ENCODE measurements at regions not wholly inside any gene's neighbourhood (a gene's known extent, or its start where the extent isn't known, plus 50 kb on each side); places are given as distances from the start of the nearest gene placed in this dataset.
A peak's percentile ranks its signal among the peaks of the same experiment; 100 is the strongest.

DNA sequence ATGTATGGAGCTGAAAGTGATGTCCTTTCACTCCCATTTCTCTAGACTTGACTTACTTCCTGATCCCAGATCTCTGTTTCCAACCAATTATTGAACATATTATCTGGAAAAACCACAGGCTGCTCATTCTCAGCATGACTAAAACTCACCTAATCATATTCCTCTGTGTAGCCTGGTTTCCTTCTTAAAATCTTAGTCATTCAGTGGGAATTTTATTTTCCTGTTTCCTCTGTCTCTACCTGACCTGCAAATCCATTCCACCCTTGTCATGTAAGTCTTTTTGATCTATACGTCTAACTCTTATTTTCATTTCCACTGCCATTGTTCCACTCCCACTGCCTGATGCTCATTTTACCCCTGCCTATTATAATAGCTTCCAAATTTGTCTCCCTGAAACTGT lies 67.9 kb upstream of the APOBEC4 start:
- no peak for ATAC-seq (ENCODE audit: low FRiP score)
- WGBS, 2 donors: 75 to 88% methylated on average over 1 of the region's 1 CpG

DNA sequence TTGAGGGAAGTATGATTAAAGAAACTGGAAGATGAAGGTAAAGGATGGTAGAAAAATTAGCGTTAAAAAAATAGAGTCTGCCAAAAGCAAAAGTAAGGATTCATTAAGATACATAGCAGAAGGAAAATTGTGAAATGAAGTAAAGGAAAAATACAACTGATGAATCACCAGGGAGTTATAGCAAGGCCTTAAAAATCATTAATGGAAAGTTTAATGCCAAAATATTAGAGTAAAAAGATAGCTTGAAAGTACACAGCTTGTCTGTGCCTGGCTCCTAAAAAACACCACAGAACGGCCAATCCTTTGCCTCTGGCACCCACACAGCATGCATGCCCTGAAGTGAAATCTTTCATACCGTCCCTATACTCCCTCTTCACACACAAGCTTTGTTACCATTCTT lies 66.9 kb upstream of the APOBEC4 start:
- Histone ChIP-seq H3K36me3 (ENCODE audit: control insufficient read depth in 1 of 2, insufficient read depth in 2 of 2, low read length in 1 of 2) (no peaks in the 10 kb centered on the region), H3K27me3 (ENCODE audit: control insufficient read depth in 1 of 2, insufficient read depth in 2 of 2, low read length in 1 of 2) (no peaks in the 10 kb centered on the region), H3K4me1 (ENCODE audit: control insufficient read depth in 1 of 2, insufficient read depth in 2 of 2, low read length in 2 of 2) (no peaks in the 10 kb centered on the region), H3K4me3 (ENCODE audit: low read length in 2 of 2) (no peak overlapping the region), H3K9me3 (ENCODE audit: control insufficient read depth, low read length) (no peaks in the 10 kb centered on the region), H3K27ac (ENCODE audit: low read depth in 1 of 2, low read length in 2 of 2) (no peak overlapping the region)
- DNase-seq (no peak), ATAC-seq (ENCODE audit: low FRiP score) (no peak)
- intact Hi-C loops (cut with DNase I): no loop called here
- WGBS, 2 donors: 71 to 77% methylated on average over 3 of the region's 3 CpGs

More for the DNA sequence above, 67.9 kb upstream of the APOBEC4 start:
- intact Hi-C loops (cut with DNase I): no loop called here
- Histone ChIP-seq H3K9me3 (ENCODE audit: control insufficient read depth, low read length) (no peaks in the 10 kb centered on the region), H3K4me3 (ENCODE audit: low read length in 2 of 2) (no peak overlapping the region), H3K27me3 (ENCODE audit: control insufficient read depth in 1 of 2, insufficient read depth in 2 of 2, low read length in 1 of 2) (no peaks in the 10 kb centered on the region), H3K36me3 (ENCODE audit: control insufficient read depth in 1 of 2, insufficient read depth in 2 of 2, low read length in 1 of 2) (no peaks in the 10 kb centered on the region), H3K27ac (ENCODE audit: low read depth in 1 of 2, low read length in 2 of 2) (no peak overlapping the region), H3K4me1 (ENCODE audit: control insufficient read depth in 1 of 2, insufficient read depth in 2 of 2, low read length in 2 of 2) (no peaks in the 10 kb centered on the region)
- no peak for DNase-seq

DNA sequence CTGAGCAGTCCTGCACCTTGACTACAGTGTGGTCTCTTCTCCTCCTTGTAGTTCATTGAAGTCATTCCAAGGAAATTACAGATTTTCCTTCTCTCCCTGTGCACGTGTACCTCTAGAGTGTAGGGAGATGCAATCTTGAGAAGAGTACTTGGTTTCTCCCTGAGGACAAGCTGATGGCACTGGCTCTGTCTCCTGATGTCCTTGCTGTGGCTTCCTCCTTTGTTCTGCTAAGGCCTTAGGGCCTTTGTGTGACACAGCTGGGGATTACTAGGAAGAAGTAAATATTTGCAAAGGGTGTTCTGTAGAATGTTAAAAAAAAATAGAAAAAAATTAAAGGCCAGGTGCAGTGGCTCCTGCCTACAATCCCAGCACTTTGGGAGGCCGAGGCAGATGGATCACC lies 66.2 kb upstream of the APOBEC4 start:
- 84 to 85% methylated on average over 2 of the region's 2 CpGs for WGBS, 2 donors
- no peaks in the 10 kb centered on the region for H3K27me3 ChIP-seq (ENCODE audit: control insufficient read depth in 1 of 2, insufficient read depth in 2 of 2, low read length in 1 of 2)
- no peak for ATAC-seq (ENCODE audit: low FRiP score)
- intact Hi-C loops (cut with DNase I): no loop called here
- no peaks in the 10 kb centered on the region for H3K9me3 ChIP-seq (ENCODE audit: control insufficient read depth, low read length)
- H3K36me3 ChIP-seq (ENCODE audit: control insufficient read depth in 1 of 2, insufficient read depth in 2 of 2, low read length in 1 of 2): no peaks in the 10 kb centered on the region
- H3K27ac ChIP-seq (ENCODE audit: low read depth in 1 of 2, low read length in 2 of 2): no peak overlapping the region
- H3K4me1 ChIP-seq (ENCODE audit: control insufficient read depth in 1 of 2, insufficient read depth in 2 of 2, low read length in 2 of 2): no peaks in the 10 kb centered on the region
- DNase-seq: no peak
- H3K4me3 ChIP-seq (ENCODE audit: low read length in 2 of 2): no peak overlapping the region

DNA sequence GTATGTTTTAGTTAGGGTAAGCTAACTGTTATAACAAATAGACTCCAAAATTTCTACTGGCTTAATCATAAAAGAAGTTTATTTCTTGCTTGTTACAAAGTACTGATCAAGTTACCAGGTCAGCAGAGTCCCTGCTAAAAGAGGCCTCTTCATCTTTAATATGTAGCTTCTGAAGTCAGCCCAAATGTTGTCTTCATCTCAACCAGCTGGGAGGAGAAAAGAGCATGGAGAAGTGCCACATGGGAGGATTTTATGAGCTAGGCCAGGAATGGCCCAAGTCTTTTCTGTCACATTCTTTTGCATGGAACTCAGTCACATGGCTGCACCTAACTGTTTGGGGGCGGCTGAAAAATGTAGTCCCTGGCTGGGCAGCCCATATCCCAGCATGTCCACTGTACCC lies 63.2 kb upstream of the APOBEC4 start:
- no peaks in the 10 kb centered on the region for H3K4me1 ChIP-seq (ENCODE audit: control insufficient read depth in 1 of 2, insufficient read depth in 2 of 2, low read length in 2 of 2)
- ATAC-seq (ENCODE audit: low FRiP score): no peak

DNA sequence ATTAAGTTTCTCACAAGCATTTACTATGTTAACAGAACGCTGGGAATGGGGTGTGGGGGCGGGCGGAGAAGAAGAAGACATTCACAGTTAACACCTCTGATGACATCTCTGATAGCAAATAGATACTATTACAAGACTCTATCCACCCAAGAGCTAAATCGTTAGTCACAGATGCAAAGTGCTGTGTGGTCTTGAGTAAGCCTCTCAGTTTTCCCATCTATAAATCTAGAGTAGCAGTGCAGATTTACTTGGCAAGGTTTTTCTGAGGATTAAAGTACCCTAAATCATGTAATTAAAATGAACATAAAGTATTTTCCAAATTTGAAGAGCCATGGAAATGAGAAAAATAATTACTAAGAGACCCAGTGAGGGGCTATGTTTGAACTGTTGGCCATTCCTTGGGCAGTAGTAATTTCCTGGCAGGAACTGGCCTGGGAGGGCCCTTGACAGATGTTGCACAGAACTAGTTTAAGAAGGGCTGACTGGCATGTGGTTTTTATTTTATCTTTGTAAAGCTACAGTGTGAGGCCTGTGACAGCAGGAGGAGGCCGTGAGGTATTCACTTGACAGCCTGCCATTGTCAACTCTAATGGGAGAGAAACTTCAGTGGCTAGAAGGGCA lies 58.7 kb upstream of the APOBEC4 start:
- ATAC-seq (ENCODE audit: low FRiP score) (peak; percentile 11), DNase-seq (no peak)
- Histone ChIP-seq H3K9me3 (ENCODE audit: control insufficient read depth, low read length) (no peaks in the 10 kb centered on the region), H3K27ac (ENCODE audit: low read depth in 1 of 2, low read length in 2 of 2) (no peak overlapping the region), H3K4me1 (ENCODE audit: control insufficient read depth in 1 of 2, insufficient read depth in 2 of 2, low read length in 2 of 2) (no peaks in the 10 kb centered on the region), H3K4me3 (ENCODE audit: low read length in 2 of 2) (no peak overlapping the region), H3K27me3 (ENCODE audit: control insufficient read depth in 1 of 2, insufficient read depth in 2 of 2, low read length in 1 of 2) (no peaks in the 10 kb centered on the region), H3K36me3 (ENCODE audit: control insufficient read depth in 1 of 2, insufficient read depth in 2 of 2, low read length in 1 of 2) (no peaks in the 10 kb centered on the region)
- WGBS, 2 donors: 79 to 82% methylated on average over 5 of the region's 5 CpGs
- intact Hi-C loops (cut with DNase I): no loop called here

More for the DNA sequence above, 63.2 kb upstream of the APOBEC4 start:
- intact Hi-C loops (cut with DNase I): no loop called here
- H3K27ac ChIP-seq (ENCODE audit: low read depth in 1 of 2, low read length in 2 of 2): no peak overlapping the region
- DNase-seq: no peak
- H3K36me3 ChIP-seq (ENCODE audit: control insufficient read depth in 1 of 2, insufficient read depth in 2 of 2, low read length in 1 of 2): no peaks in the 10 kb centered on the region
- H3K4me3 ChIP-seq (ENCODE audit: low read length in 2 of 2): no peak overlapping the region
- no peaks in the 10 kb centered on the region for H3K27me3 ChIP-seq (ENCODE audit: control insufficient read depth in 1 of 2, insufficient read depth in 2 of 2, low read length in 1 of 2)
- H3K9me3 ChIP-seq (ENCODE audit: control insufficient read depth, low read length): no peaks in the 10 kb centered on the region
- WGBS, 2 donors: 47 to 65% methylated on average over 1 of the region's 1 CpG

DNA sequence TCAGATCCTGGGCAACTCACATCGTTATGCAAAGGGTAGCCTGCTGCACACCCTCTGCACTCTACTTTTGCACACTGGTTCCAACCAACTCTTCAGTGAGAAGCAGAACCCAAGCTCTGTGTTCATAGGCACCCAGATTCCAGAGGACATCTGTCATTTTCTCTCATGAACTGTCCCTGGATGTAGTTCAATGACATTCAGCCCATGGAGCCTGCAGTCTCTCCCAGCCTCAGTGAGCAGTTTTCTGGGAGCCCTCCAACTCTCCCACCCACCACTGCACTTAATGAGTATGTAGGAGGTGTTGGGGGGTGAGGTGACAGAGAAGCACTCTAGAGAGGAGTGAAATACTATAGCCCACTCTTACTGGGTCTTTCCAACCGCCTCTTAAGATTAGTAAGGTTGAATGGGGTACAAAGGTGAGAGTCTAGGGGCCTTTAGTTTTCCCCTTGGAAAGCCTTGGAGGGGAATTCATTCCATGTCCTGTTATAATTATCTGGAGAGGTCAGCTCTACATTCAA lies 58.1 kb upstream of the APOBEC4 start:
- no peaks in the 10 kb centered on the region for H3K36me3 ChIP-seq (ENCODE audit: control insufficient read depth in 1 of 2, insufficient read depth in 2 of 2, low read length in 1 of 2)
- no peaks in the 10 kb centered on the region for H3K27me3 ChIP-seq (ENCODE audit: control insufficient read depth in 1 of 2, insufficient read depth in 2 of 2, low read length in 1 of 2)
- no peaks in the 10 kb centered on the region for H3K4me1 ChIP-seq (ENCODE audit: control insufficient read depth in 1 of 2, insufficient read depth in 2 of 2, low read length in 2 of 2)
- intact Hi-C loops (cut with DNase I): no loop called here
- no peaks in the 10 kb centered on the region for H3K9me3 ChIP-seq (ENCODE audit: control insufficient read depth, low read length)
- no peak overlapping the region for H3K27ac ChIP-seq (ENCODE audit: low read depth in 1 of 2, low read length in 2 of 2)
- no peak overlapping the region for H3K4me3 ChIP-seq (ENCODE audit: low read length in 2 of 2)
- 96% methylated on average over 2 of the region's 2 CpGs for WGBS, 2 donors
- no peak for ATAC-seq (ENCODE audit: low FRiP score)
- no peak for DNase-seq

DNA sequence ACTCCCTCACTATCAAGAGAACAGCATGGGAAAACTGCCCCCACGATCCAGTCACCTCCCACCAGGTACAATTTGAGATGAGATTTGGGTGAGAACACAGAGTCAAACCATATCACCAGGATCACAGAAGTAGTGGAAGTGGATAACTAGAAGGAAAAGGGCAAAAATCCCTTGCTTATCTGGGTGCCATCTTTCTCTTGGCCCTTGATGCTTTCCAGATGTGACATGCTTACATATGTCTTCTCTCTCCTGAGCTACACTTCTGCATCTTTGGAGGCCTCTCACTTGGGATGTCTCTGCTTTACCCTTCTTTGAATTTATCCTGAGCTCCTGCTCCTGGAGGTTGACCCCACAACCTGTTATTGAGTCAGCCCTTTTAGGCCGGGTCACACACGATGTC lies 57.6 kb upstream of the APOBEC4 start:
- DNase-seq (no peak), ATAC-seq (ENCODE audit: low FRiP score) (no peak)
- Histone ChIP-seq H3K4me1 (ENCODE audit: control insufficient read depth in 1 of 2, insufficient read depth in 2 of 2, low read length in 2 of 2) (no peaks in the 10 kb centered on the region), H3K9me3 (ENCODE audit: control insufficient read depth, low read length) (no peaks in the 10 kb centered on the region), H3K27me3 (ENCODE audit: control insufficient read depth in 1 of 2, insufficient read depth in 2 of 2, low read length in 1 of 2) (no peaks in the 10 kb centered on the region), H3K36me3 (ENCODE audit: control insufficient read depth in 1 of 2, insufficient read depth in 2 of 2, low read length in 1 of 2) (no peaks in the 10 kb centered on the region), H3K27ac (ENCODE audit: low read depth in 1 of 2, low read length in 2 of 2) (no peak overlapping the region), H3K4me3 (ENCODE audit: low read length in 2 of 2) (no peak overlapping the region)
- 72 to 79% methylated on average over 3 of the region's 3 CpGs for WGBS, 2 donors
- intact Hi-C loops (cut with DNase I): no loop called here

DNA sequence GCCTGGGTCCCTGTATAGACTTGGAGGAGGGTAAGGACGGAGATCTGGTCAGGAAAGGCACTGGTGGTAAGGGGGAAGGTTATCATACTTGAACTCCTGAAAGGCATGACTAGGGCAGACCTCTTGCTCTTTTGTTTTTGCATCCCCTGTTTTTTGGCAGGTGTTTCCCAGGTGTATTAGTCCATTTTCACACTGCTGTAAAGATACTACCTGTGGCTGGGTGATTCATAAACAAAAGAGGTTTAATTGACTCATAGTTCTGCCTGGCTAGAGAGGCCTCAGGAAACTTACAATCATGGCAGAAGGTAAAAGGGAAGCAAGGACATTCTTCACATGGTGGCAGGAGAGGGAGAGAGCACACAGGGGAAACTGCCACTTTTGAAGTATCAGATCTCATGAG lies 57.2 kb upstream of the APOBEC4 start:
- ATAC-seq (ENCODE audit: low FRiP score) (no peak), DNase-seq (no peak)
- no peak overlapping the region for H3K4me3 ChIP-seq (ENCODE audit: low read length in 2 of 2)
- H3K36me3 ChIP-seq (ENCODE audit: control insufficient read depth in 1 of 2, insufficient read depth in 2 of 2, low read length in 1 of 2): no peaks in the 10 kb centered on the region
- H3K27me3 ChIP-seq (ENCODE audit: control insufficient read depth in 1 of 2, insufficient read depth in 2 of 2, low read length in 1 of 2): no peaks in the 10 kb centered on the region
- no peak overlapping the region for H3K27ac ChIP-seq (ENCODE audit: low read depth in 1 of 2, low read length in 2 of 2)
- intact Hi-C loops (cut with DNase I): no loop called here
- 95 to 99% methylated on average over 1 of the region's 1 CpG for WGBS, 2 donors
- no peaks in the 10 kb centered on the region for H3K9me3 ChIP-seq (ENCODE audit: control insufficient read depth, low read length)
- no peaks in the 10 kb centered on the region for H3K4me1 ChIP-seq (ENCODE audit: control insufficient read depth in 1 of 2, insufficient read depth in 2 of 2, low read length in 2 of 2)

DNA sequence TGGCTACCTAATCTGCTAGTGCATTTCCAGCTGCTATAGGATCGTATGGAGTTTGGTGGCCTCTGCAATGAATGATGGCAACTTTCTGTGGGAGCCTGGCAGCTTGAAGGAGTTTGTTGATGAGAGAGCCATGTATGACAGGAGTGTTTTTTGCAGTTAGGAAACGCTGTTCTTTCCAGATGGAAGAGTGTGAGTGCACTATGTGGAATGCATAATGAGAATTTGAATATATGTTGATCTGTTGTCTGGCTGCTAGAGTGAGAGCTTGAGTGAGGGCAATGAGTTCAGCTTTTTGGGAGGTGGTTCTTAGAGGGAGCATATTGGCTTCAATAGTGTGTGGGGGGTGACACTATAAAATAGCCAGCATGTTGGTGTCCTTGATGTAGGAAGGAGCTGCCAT lies 51.0 kb upstream of the APOBEC4 start:
- Histone ChIP-seq H3K27me3 (ENCODE audit: control insufficient read depth in 1 of 2, insufficient read depth in 2 of 2, low read length in 1 of 2) (no peaks in the 10 kb centered on the region), H3K9me3 (ENCODE audit: control insufficient read depth, low read length) (no peaks in the 10 kb centered on the region), H3K4me3 (ENCODE audit: low read length in 2 of 2) (no peak overlapping the region), H3K36me3 (ENCODE audit: control insufficient read depth in 1 of 2, insufficient read depth in 2 of 2, low read length in 1 of 2) (no peaks in the 10 kb centered on the region), H3K27ac (ENCODE audit: low read depth in 1 of 2, low read length in 2 of 2) (no peak overlapping the region), H3K4me1 (ENCODE audit: control insufficient read depth in 1 of 2, insufficient read depth in 2 of 2, low read length in 2 of 2) (no peaks in the 10 kb centered on the region)
- no peak for DNase-seq
- WGBS, 2 donors: 91 to 92% methylated on average over 2 of the region's 2 CpGs
- ATAC-seq (ENCODE audit: low FRiP score): no peak
- intact Hi-C loops (cut with DNase I): no loop called here
